Hepatocyte (in vitro differentiated cells): ENCODE measurements at regions not wholly inside any gene's neighbourhood (a gene's known extent, or its start where the extent isn't known, plus 50 kb on each side); places are given as distances from the start of the nearest gene placed in this dataset.

ENCODE experiments used
- CTCF ChIP-seq: fragments of 200-600 bp; sonication (generic); IDR thresholded peaks from 2 replicates; pipeline ENCODE4 v1.5.1; 2016; ENCODE audit warnings: antibody characterized with exemption, mild to moderate bottlenecking; ENCODE audit not compliant: poor library complexity
- EZH2 ChIP-seq: fragments of 200-600 bp; sonication (generic); IDR thresholded peaks from 2 replicates; pipeline ENCODE4 v1.6.1; 2016; ENCODE audit warnings: antibody characterized with exemption, mild to moderate bottlenecking, borderline replicate concordance

GRCh38 chr13:34506796-34507195 is 435.3 kb upstream of the NBEA start:
- TF ChIP-seq CTCF: no peak
- TF ChIP-seq EZH2: no peak
